ENCODE measurements at regions not wholly inside any gene's neighbourhood (a gene's known extent, or its start where the extent isn't known, plus 50 kb on each side); places are given as distances from the start of the nearest gene placed in this dataset.

DNA sequence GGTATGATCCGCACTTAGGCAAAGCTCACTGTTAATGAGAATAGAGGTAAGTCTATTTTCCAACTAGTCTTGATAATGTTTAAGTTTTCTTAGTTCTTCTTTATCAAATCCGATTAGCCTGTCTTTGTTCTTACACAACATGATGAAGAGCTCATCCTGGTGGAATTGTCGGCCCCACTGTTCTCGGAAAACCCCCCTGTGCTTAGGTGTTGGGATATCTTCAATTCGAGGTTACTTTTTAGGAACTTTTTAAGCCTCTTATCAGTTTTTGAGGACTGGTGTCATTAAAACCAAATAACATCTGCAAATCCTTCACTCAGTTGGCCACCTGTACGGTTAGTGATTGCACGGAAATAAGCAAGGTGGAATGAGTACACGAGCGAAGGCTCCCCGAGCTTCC, 60.7 kb upstream of the KIF26B start:
- Histone ChIP-seq H3K27me3 (replicated peaks; ENCODE audit: control insufficient read depth, insufficient read depth, low read length) (peaks cover 1% of the 10 kb centered on the region), H3K4me3 (replicated peaks; ENCODE audit: low read depth, low read length) (no peak overlapping the region), H3K36me3 (ENCODE audit: control insufficient read depth, insufficient read depth, low read length) (no peaks in the 10 kb centered on the region)
- TF ChIP-seq CTCF (IDR thresholded peaks at IDR 0.05; ENCODE audit: insufficient read depth, low read length, poor library complexity, severe bottlenecking), result no peak
- DNase-seq (ENCODE audit: extremely low read depth, insufficient read length), result no peak

GRCh38 chr1:245092638-245092976, 62.2 kb upstream of the KIF26B start:
- peaks cover 1% of the 10 kb centered on the region; the same call in 1 of the 2 replicates for H3K27me3 ChIP-seq (replicated peaks; ENCODE audit: control insufficient read depth, insufficient read depth, low read length)
- no peak for DNase-seq (ENCODE audit: extremely low read depth, insufficient read length)
- H3K36me3 ChIP-seq (ENCODE audit: control insufficient read depth, insufficient read depth, low read length), result no peaks in the 10 kb centered on the region
- TF ChIP-seq CTCF (IDR thresholded peaks at IDR 0.05; ENCODE audit: insufficient read depth, low read length, poor library complexity, severe bottlenecking), result no peak
- no peak overlapping the region for H3K4me3 ChIP-seq (replicated peaks; ENCODE audit: low read depth, low read length)

DNA sequence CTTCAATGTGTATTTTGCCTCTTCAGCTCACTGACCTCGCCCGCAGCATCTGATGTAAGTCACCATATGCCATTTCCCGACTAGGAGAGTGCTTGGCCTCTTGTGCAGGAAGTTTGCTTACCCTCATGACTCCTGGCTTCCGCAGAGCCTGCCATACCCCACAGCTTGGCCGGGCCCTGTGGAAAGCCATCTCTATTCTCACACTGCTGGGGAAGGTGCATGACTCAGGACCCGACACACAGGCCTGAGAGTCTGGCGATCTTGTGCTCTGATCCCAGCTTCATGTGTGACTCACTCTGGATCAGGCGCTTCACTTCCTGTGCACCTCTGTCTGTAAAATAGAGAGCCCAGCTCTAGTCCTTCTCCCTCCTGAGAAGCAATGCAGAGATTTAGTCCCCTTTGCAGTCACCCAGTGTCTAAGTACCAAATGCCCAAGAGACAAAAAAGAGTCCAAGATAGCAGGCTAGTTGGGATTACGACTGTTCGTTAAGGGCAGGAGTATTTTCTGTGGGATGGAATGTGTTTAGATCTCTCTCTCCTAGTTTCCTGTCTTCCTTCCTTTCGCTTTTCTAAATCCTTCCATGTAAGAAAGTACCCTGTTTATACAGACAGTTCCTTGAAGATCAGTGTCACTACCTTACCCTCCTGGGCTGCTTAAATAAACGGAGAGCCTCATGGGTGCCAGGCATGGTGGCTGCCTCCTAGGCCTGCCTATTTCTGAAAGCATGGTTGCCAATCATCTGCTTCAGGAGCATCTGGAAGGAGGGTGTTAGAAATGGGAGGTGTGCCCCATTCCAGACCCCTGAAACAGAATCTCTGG, 62.8 kb upstream of the KIF26B start:
- DNase-seq (ENCODE audit: extremely low read depth, insufficient read length), result no peak
- no peaks in the 10 kb centered on the region for H3K36me3 ChIP-seq (ENCODE audit: control insufficient read depth, insufficient read depth, low read length)
- TF ChIP-seq CTCF (IDR thresholded peaks at IDR 0.05; ENCODE audit: insufficient read depth, low read length, poor library complexity, severe bottlenecking), result no peak
- no peak overlapping the region for H3K4me3 ChIP-seq (replicated peaks; ENCODE audit: low read depth, low read length)
- peaks cover 1% of the 10 kb centered on the region; the same call in 1 of the 2 replicates for H3K27me3 ChIP-seq (replicated peaks; ENCODE audit: control insufficient read depth, insufficient read depth, low read length)

GRCh38 chr1:245091171-245091621, 63.6 kb upstream of the KIF26B start:
- DNase-seq (ENCODE audit: extremely low read depth, insufficient read length), result no peak
- Histone ChIP-seq H3K36me3 (ENCODE audit: control insufficient read depth, insufficient read depth, low read length) (no peaks in the 10 kb centered on the region), H3K4me3 (replicated peaks; ENCODE audit: low read depth, low read length) (no peak overlapping the region), H3K27me3 (replicated peaks; ENCODE audit: control insufficient read depth, insufficient read depth, low read length) (peaks cover 1% of the 10 kb centered on the region; the same call in 1 of the 2 replicates)
- no peak for TF ChIP-seq CTCF (IDR thresholded peaks at IDR 0.05; ENCODE audit: insufficient read depth, low read length, poor library complexity, severe bottlenecking)

- Histone ChIP-seq H3K4me3 (replicated peaks; ENCODE audit: low read depth, low read length) (no peak overlapping the region), H3K36me3 (ENCODE audit: control insufficient read depth, insufficient read depth, low read length) (no peaks in the 10 kb centered on the region), H3K27me3 (replicated peaks; ENCODE audit: control insufficient read depth, insufficient read depth, low read length) (peaks cover 1% of the 10 kb centered on the region; the same call in 1 of the 2 replicates)
- no peak for TF ChIP-seq CTCF (IDR thresholded peaks at IDR 0.05; ENCODE audit: insufficient read depth, low read length, poor library complexity, severe bottlenecking)
- DNase-seq (ENCODE audit: extremely low read depth, insufficient read length), result no peak
These were observed 64.2 kb upstream of the KIF26B start for GRCh38 chr1:245090491-245091090.

All from GM06990 (cell line).